Kidney (tissue), 13 donors: ENCODE measurements at regions not wholly inside any gene's neighbourhood (a gene's known extent, or its start where the extent isn't known, plus 50 kb on each side); places are given as distances from the start of the nearest gene placed in this dataset.

Experiments used
- DNase-seq, 5 donors: peaks; one replicate each; pipeline ENCODE4 v3.0.0-alpha.2; 2013 to 2020
- FAIRE-seq: peaks from 2 replicates; lab custom pipeline; 2012; peaks lifted over from hg19 to GRCh38; lab: Jason Lieb, UNC
- H3K27ac ChIP-seq, 2 donors: one replicate each; pipeline ENCODE4 v1.7.0; 2013; ENCODE audit warnings: low read depth in 2 of 2, low read length in 2 of 2, inconsistent platforms in 1 of 2
- H3K27me3 ChIP-seq: one replicate; pipeline ENCODE4 v1.7.1; 2013; ENCODE audit warnings: low read length, inconsistent platforms; ENCODE audit not compliant: control insufficient read depth, insufficient read depth
- H3K36me3 ChIP-seq, 3 donors: one replicate each; pipeline versions ENCODE4 v1.7.0 to v1.7.1; 2013; ENCODE audit warnings: low read length in 3 of 3, control low read depth in 1 of 3, inconsistent platforms in 1 of 3; ENCODE audit not compliant: insufficient read depth in 3 of 3, control insufficient read depth in 2 of 3
- H3K4me1 ChIP-seq, 3 donors: one replicate each; pipeline versions ENCODE4 v1.7.0 to v1.7.1; 2013; ENCODE audit warnings: low read length in 3 of 3, inconsistent platforms in 1 of 3, low read depth in 1 of 3; ENCODE audit not compliant: control insufficient read depth in 2 of 3, insufficient read depth in 2 of 3
- H3K4me3 ChIP-seq, 3 donors: one replicate each; pipeline versions ENCODE4 v1.7.0 to v1.8.1; 2013; ENCODE audit warnings: low read length in 3 of 3, control low read depth in 1 of 3, inconsistent platforms in 1 of 3
- H3K9ac ChIP-seq, 3 donors: one replicate each; pipeline versions ENCODE4 v1.7.0 to v1.7.1; 2013; ENCODE audit warnings: low read length in 3 of 3, control low read depth in 1 of 3, inconsistent platforms in 1 of 3
- H3K9me3 ChIP-seq, 3 donors: one replicate each; pipeline versions ENCODE4 v1.7.0 to v1.7.1; 2013; ENCODE audit warnings: low read length in 3 of 3, control low read depth in 1 of 3, inconsistent platforms in 1 of 3; ENCODE audit not compliant: control insufficient read depth in 2 of 3, insufficient read depth in 1 of 3
- intact Hi-C: fragments of 100-400 bp; cut with DNase I; formaldehyde crosslinking; loops from one replicate; pipeline ENCODE4 v1.11.1; 2022
- TF ChIP-seq, protein P1 (sequence below): IDR thresholded peaks from 3 replicates; pipeline ENCODE4 v1.5.1; 2012; ENCODE audit warnings: mild to moderate bottlenecking, moderate library complexity, borderline replicate concordance; ENCODE audit not compliant: insufficient read depth; ENCODE audit errors: extremely low read depth
- donor health status: control.
- donor health status: control.
- donor health status: control.
- donor health status: control.
- donor health status: control.
- donor health status: DM: yes; HTN: yes; CAD: no.
- donor health status: Normal renal cell carcinoma (clear cell type).

DNA sequence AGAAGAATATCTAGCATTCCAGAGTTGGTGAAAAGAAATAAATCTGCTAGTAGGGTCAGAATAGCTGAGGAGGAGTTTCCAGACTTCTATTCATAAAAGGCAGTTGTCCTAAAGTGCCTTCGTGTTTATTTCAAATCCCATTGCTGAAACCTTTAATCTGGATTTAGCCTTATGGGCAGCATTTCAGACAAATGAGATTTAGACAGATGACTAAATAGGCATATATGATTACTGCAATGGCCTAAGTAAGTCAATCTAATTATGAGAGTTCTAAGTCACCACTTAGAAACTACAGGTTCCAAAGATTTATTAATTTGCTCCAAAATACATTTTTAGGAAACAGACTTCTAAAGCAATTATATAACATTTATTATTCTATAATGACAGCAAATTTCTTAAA, 368.7 kb downstream of the LIG4 start:
- Histone ChIP-seq H3K9ac (no peak overlapping the region), H3K4me3 (no peak overlapping the region), H3K4me1 (no peaks in the 10 kb centered on the region), H3K36me3 (no peaks in the 10 kb centered on the region), H3K9me3 (no peaks in the 10 kb centered on the region), H3K27me3 (no peaks in the 10 kb centered on the region), H3K27ac (no peak overlapping the region)
- intact Hi-C loops, result no loop called here
- FAIRE-seq (no peak), DNase-seq (no peak)
- TF ChIP-seq, protein P1, sequence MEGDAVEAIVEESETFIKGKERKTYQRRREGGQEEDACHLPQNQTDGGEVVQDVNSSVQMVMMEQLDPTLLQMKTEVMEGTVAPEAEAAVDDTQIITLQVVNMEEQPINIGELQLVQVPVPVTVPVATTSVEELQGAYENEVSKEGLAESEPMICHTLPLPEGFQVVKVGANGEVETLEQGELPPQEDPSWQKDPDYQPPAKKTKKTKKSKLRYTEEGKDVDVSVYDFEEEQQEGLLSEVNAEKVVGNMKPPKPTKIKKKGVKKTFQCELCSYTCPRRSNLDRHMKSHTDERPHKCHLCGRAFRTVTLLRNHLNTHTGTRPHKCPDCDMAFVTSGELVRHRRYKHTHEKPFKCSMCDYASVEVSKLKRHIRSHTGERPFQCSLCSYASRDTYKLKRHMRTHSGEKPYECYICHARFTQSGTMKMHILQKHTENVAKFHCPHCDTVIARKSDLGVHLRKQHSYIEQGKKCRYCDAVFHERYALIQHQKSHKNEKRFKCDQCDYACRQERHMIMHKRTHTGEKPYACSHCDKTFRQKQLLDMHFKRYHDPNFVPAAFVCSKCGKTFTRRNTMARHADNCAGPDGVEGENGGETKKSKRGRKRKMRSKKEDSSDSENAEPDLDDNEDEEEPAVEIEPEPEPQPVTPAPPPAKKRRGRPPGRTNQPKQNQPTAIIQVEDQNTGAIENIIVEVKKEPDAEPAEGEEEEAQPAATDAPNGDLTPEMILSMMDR, result no peak

DNA sequence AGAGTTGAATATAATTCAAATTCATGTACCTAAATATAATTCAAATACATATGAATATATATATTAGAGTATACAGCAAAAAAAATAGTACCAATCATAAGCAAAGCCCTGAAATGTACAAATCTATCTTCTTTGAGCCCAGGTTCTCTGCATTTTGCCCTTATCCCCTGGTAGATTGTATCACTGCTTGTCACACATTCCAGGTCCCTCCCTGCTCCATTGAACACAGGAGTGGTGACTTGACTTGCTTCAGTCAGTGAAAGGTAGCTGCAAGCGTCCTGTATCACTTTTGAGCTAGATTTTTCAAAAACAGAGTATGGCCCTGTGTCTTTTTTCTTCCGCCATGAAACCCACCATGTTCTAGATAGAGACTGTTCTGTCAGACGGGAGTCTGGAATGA, 369.4 kb downstream of the LIG4 start:
- H3K9me3 ChIP-seq, result no peaks in the 10 kb centered on the region
- FAIRE-seq, result no peak
- TF ChIP-seq, protein P1, result no peak

DNA sequence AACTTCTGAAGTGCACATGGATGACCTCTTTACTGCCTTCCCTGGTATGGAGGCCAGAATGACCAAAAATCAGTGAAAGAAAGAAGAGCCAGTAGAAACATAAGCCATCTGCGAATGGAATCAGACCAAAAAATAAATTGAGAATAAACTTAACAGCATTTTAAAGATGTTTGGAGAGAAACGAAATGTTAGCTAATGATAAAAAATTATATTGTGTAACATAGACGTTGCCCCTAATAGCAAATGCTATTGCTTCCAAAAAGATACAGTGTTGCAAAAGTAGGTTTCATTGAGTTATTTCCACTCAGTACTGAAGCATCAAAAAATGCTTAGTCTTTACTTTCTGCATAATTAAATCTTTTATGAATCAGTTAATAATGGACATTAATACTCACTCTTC, 371.7 kb downstream of the LIG4 start:
- Histone ChIP-seq H3K4me3 (no peak overlapping the region), H3K27ac (no peak overlapping the region), H3K9ac (no peak overlapping the region), H3K9me3 (no peaks in the 10 kb centered on the region), H3K4me1 (no peaks in the 10 kb centered on the region), H3K36me3 (no peaks in the 10 kb centered on the region), H3K27me3 (no peaks in the 10 kb centered on the region)
- FAIRE-seq (no peak), DNase-seq (no peak)
- TF ChIP-seq, protein P1, result no peak
- intact Hi-C loops, result no loop called here

More for the DNA sequence above, 369.4 kb downstream of the LIG4 start:
- no peak overlapping the region for H3K27ac ChIP-seq
- H3K4me1 ChIP-seq, result no peaks in the 10 kb centered on the region
- peak in 2 of 5 donors; percentile 25 to 31 for DNase-seq
- H3K9ac ChIP-seq, result no peak overlapping the region
- H3K36me3 ChIP-seq, result no peaks in the 10 kb centered on the region
- intact Hi-C loops, result no loop called here
- H3K4me3 ChIP-seq, result no peak overlapping the region
- no peaks in the 10 kb centered on the region for H3K27me3 ChIP-seq

DNA sequence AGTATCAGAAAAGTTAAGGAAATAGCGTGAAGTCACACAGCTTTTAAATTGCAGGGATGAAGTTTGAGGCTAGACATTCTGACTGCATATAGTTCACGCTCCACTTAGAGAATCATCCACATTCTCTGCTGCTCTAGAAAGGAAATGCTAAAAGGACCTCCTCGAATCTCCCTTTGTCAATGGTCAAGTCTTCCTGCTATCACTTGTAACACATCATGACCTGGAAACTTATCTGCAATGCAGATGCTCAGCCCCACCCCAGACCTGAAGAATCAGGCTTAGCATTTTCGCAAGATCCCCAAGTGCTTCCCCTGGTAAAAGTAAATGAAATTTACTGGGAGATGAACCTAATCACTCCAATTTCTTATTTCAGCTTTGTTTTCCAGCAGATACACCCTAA, 372.1 kb downstream of the LIG4 start:
- no peaks in the 10 kb centered on the region for H3K9me3 ChIP-seq
- no peak overlapping the region for H3K4me3 ChIP-seq
- intact Hi-C loops, result no loop called here
- no peaks in the 10 kb centered on the region for H3K36me3 ChIP-seq
- no peak overlapping the region for H3K27ac ChIP-seq
- H3K9ac ChIP-seq, result no peak overlapping the region
- no peaks in the 10 kb centered on the region for H3K4me1 ChIP-seq
- TF ChIP-seq, protein P1, result no peak
- no peaks in the 10 kb centered on the region for H3K27me3 ChIP-seq
- DNase-seq (no peak), FAIRE-seq (no peak)
